ENCODE measurements at regions not wholly inside any gene's neighbourhood (a gene's known extent, or its start where the extent isn't known, plus 50 kb on each side); places are given as distances from the start of the nearest gene placed in this dataset.
"Not testable (repeated sequence)": the region's sequence is repeated elsewhere in the genome, so short reads cannot be mapped to it uniquely, and the experiment has no call there.

- DNase-seq: no peak
Observed at GRCh38 chr22:49657275-49657973, 170.2 kb downstream of the BRD1 start.

GRCh38 chr22:49656883-49657274 lies 170.8 kb downstream of the BRD1 start:
- DNase-seq: not testable (repeated sequence)

GRCh38 chr22:49656291-49656851 lies 171.3 kb downstream of the BRD1 start:
- no peak for DNase-seq

GRCh38 chr22:49655168-49655812 lies 172.4 kb downstream of the BRD1 start:
- no peak for DNase-seq

GRCh38 chr22:49650336-49651241 lies 177.1 kb downstream of the BRD1 start:
- DNase-seq: no peak

GRCh38 chr22:49649166-49650068 lies 178.3 kb downstream of the BRD1 start:
- no peak for DNase-seq

GRCh38 chr22:49648053-49648452 lies 179.6 kb downstream of the BRD1 start:
- DNase-seq: no peak

- no peak for DNase-seq
Observed at GRCh38 chr22:49647627-49648026, 180.0 kb downstream of the BRD1 start.

- no peak for DNase-seq
Observed at GRCh38 chr22:49646876-49647275, 180.8 kb downstream of the BRD1 start.

- no peak for DNase-seq
Observed at GRCh38 chr22:49645791-49646550, 181.7 kb downstream of the BRD1 start.

GRCh38 chr22:49645257-49645656 lies 182.4 kb downstream of the BRD1 start:
- no peak for DNase-seq

GRCh38 chr22:49643998-49644397 lies 183.7 kb downstream of the BRD1 start:
- no peak for DNase-seq

- DNase-seq: no peak
Observed at GRCh38 chr22:49643466-49643865, 184.2 kb downstream of the BRD1 start.

GRCh38 chr22:49642741-49643140 lies 184.9 kb downstream of the BRD1 start:
- no peak for DNase-seq

- no peak for DNase-seq
Observed at GRCh38 chr22:49642331-49642730, 185.3 kb downstream of the BRD1 start.

- DNase-seq: no peak
Observed at GRCh38 chr22:49641770-49642313, 185.8 kb downstream of the BRD1 start.

- no peak for DNase-seq
Observed at GRCh38 chr22:49640366-49641095, 187.1 kb downstream of the BRD1 start.

- no peak for DNase-seq
Observed at GRCh38 chr22:49639956-49640355, 187.7 kb downstream of the BRD1 start.

- DNase-seq: no peak
Observed at GRCh38 chr22:49638788-49639187, 188.9 kb downstream of the BRD1 start.

- DNase-seq: no peak
Observed at GRCh38 chr22:49638001-49638400, 189.7 kb downstream of the BRD1 start.

Measured in amniotic stem cell (primary cell).